Stimulated activated naive CD4-positive, alpha-beta T cell treated with Interleukin-2 at 50 U/mL for 16 hours (primary cell): ENCODE measurements at regions not wholly inside any gene's neighbourhood (a gene's known extent, or its start where the extent isn't known, plus 50 kb on each side); places are given as distances from the start of the nearest gene placed in this dataset.
"Not testable (repeated sequence)": the region's sequence is repeated elsewhere in the genome, so short reads cannot be mapped to it uniquely, and the experiment has no call there.

Source experiments
- DNase-seq: peaks from one replicate; lab custom pipeline; 2025; lab: John Stamatoyannopoulos, UW

GRCh38 chr13:91216928-91217700, 130.4 kb upstream of the MIR17HG start:
- no peak for DNase-seq

- no peak for DNase-seq
Observed at GRCh38 chr13:91219201-91219600, 128.3 kb upstream of the MIR17HG start.

- DNase-seq = no peak
Observed at GRCh38 chr13:91220872-91221271, 126.6 kb upstream of the MIR17HG start.

- no peak for DNase-seq
Observed at GRCh38 chr13:91228108-91228507, 119.4 kb upstream of the MIR17HG start.

- DNase-seq = no peak
Observed at GRCh38 chr13:91228940-91229339, 118.5 kb upstream of the MIR17HG start.

- no peak for DNase-seq
Observed at GRCh38 chr13:91232716-91233115, 114.8 kb upstream of the MIR17HG start.

GRCh38 chr13:91233291-91233690, 114.2 kb upstream of the MIR17HG start:
- no peak for DNase-seq

GRCh38 chr13:91236182-91236581, 111.3 kb upstream of the MIR17HG start:
- no peak for DNase-seq

GRCh38 chr13:91236921-91237320, 110.6 kb upstream of the MIR17HG start:
- no peak for DNase-seq

GRCh38 chr13:91238036-91238435, 109.5 kb upstream of the MIR17HG start:
- no peak for DNase-seq

- no peak for DNase-seq
Observed at GRCh38 chr13:91240341-91240740, 107.1 kb upstream of the MIR17HG start.

GRCh38 chr13:91241221-91241933, 106.1 kb upstream of the MIR17HG start:
- no peak for DNase-seq

- DNase-seq = no peak
Observed at GRCh38 chr13:91242652-91243051, 104.8 kb upstream of the MIR17HG start.

- DNase-seq = no peak
Observed at GRCh38 chr13:91245288-91245687, 102.2 kb upstream of the MIR17HG start.

- DNase-seq = no peak
Observed at GRCh38 chr13:91247768-91248167, 99.7 kb upstream of the MIR17HG start.

GRCh38 chr13:91248249-91248648, 99.2 kb upstream of the MIR17HG start:
- no peak for DNase-seq

GRCh38 chr13:91249370-91249769, 98.1 kb upstream of the MIR17HG start:
- no peak for DNase-seq

GRCh38 chr13:91249861-91250260, 97.6 kb upstream of the MIR17HG start:
- DNase-seq = no peak

GRCh38 chr13:91251573-91251972, 95.9 kb upstream of the MIR17HG start:
- DNase-seq = not testable (repeated sequence)

GRCh38 chr13:91264484-91264883, 83.0 kb upstream of the MIR17HG start:
- no peak for DNase-seq

- DNase-seq = no peak
Observed at GRCh38 chr13:91269237-91269636, 78.2 kb upstream of the MIR17HG start.

GRCh38 chr13:91270031-91270430, 77.5 kb upstream of the MIR17HG start:
- no peak for DNase-seq

GRCh38 chr13:91272235-91272777, 75.2 kb upstream of the MIR17HG start:
- DNase-seq = no peak
